GM12892 (cell line): ENCODE measurements at regions not wholly inside any gene's neighbourhood (a gene's known extent, or its start where the extent isn't known, plus 50 kb on each side); places are given as distances from the start of the nearest gene placed in this dataset.

Experiments
- DNase-seq: peaks from one replicate; pipeline ENCODE4 v3.0.0; 2011; ENCODE audit not compliant: insufficient read length
- FAIRE-seq: peaks from 2 replicates; lab custom pipeline; 2011; peaks lifted over from hg19 to GRCh38; lab: Jason Lieb, UNC
- POLR2A ChIP-seq: IDR thresholded peaks from 2 replicates; pipeline ENCODE4 v1.6.1; 2011; ENCODE audit warnings: low read depth, low read length, control low read depth
- POLR2AphosphoS5 ChIP-seq: IDR thresholded peaks from 2 replicates; pipeline ENCODE4 v1.6.1; 2011; ENCODE audit warnings: low read depth, low read length, control low read depth
- TAF1 ChIP-seq: IDR thresholded peaks from 2 replicates; pipeline ENCODE4 v1.6.1; 2011; ENCODE audit warnings: low read depth, mild to moderate bottlenecking, control low read depth, low read length, borderline replicate concordance

DNA sequence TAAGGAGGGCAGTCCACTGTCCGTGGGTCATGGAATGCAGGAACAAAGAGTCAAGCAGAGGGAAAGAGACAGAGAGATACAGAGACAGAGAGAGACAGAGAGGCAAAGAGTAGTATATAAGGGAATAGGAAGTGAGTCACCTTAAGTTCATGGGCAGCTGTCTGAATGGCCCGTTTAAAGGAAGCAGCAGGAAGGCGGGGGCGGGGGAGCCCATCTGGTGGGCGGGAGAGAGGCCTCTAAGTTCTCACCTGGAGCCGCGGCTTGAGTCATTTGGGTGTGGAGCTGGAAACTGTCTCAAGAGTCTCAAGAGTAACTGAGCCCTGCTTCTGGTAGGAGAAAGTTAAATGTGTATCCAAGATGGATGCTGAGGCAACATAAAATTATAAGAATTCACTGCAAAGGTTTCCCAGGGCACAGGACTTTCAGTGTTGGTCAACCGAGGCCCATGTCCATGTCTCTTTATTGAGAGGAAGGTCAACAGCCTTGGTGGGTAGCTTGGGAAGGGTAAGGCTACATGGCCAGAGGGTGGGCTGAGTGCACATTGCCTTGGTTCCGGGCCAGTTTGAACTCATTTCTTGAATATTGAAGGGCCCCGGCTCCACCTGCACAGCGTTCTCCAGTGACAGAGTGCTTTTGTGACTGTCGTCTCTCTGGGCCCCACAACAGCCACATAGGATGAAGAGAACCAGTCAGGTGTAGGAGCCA, 85.5 kb upstream of the CACUL1 start:
- TF ChIP-seq POLR2AphosphoS5, result no peak
- no peak for TF ChIP-seq POLR2A
- no peak for TF ChIP-seq TAF1
- FAIRE-seq (no peak), DNase-seq (no peak)

- TF ChIP-seq TAF1, result no peak
- TF ChIP-seq POLR2A, result no peak
- TF ChIP-seq POLR2AphosphoS5, result no peak
- FAIRE-seq, result no peak
- no peak for DNase-seq
Observed at GRCh38 chr10:118840776-118841468, 86.2 kb upstream of the CACUL1 start.

GRCh38 chr10:118841881-118842605, 87.3 kb upstream of the CACUL1 start:
- no peak for FAIRE-seq

GRCh38 chr10:118842843-118843624, 88.3 kb upstream of the CACUL1 start:
- FAIRE-seq, result no peak
- TF ChIP-seq TAF1 (no peak), POLR2AphosphoS5 (no peak), POLR2A (no peak)
- no peak for DNase-seq

More at GRCh38 chr10:118841881-118842605, 87.3 kb upstream of the CACUL1 start:
- DNase-seq, result no peak
- TF ChIP-seq TAF1, result no peak
- no peak for TF ChIP-seq POLR2AphosphoS5
- no peak for TF ChIP-seq POLR2A

- no peak for FAIRE-seq
- TF ChIP-seq TAF1 (no peak), POLR2A (no peak), POLR2AphosphoS5 (no peak)
Observed at GRCh38 chr10:118843647-118844265, 89.0 kb upstream of the CACUL1 start.

GRCh38 chr10:118844731-118845521, 90.2 kb upstream of the CACUL1 start:
- DNase-seq, result no peak
- no peak for FAIRE-seq

More at GRCh38 chr10:118843647-118844265, 89.0 kb upstream of the CACUL1 start:
- DNase-seq, result no peak

DNA sequence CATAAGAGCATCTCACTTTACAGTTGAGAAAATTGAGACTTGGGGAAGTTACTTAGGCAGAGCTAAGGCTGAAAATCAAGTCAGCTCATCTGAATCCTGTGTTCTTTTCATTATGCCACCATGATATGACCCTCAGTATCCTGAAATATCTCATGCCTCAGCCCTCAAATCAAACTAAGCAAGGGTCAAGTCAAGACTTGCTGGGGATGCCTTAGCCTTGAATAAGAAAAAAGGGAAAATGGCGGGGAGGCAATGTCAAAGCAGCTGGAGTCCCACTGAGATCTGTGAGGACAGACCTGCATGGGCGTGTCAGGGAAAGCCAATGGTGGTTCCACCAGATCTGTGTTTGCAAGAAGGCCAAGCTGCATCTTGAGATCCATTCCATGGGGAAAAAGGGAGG, 91.0 kb upstream of the CACUL1 start:
- FAIRE-seq, result no peak
- DNase-seq, result no peak
- no peak for TF ChIP-seq POLR2AphosphoS5
- no peak for TF ChIP-seq TAF1
- TF ChIP-seq POLR2A, result no peak

More at GRCh38 chr10:118844731-118845521, 90.2 kb upstream of the CACUL1 start:
- TF ChIP-seq POLR2A (no peak), TAF1 (no peak), POLR2AphosphoS5 (no peak)

- TF ChIP-seq TAF1, result no peak
- TF ChIP-seq POLR2AphosphoS5, result no peak
- no peak for TF ChIP-seq POLR2A
- FAIRE-seq, result peak; percentile 50
- DNase-seq, result no peak
Observed at GRCh38 chr10:118850418-118851061, 95.8 kb upstream of the CACUL1 start.
